Mesenteric fat pad (tissue), 1 donor: ENCODE measurements at regions not wholly inside any gene's neighbourhood (a gene's known extent, or its start where the extent isn't known, plus 50 kb on each side); places are given as distances from the start of the nearest gene placed in this dataset.
"Not testable (repeated sequence)": the region's sequence is repeated elsewhere in the genome, so short reads cannot be mapped to it uniquely, and the experiment has no call there.

Source experiments
- DNase-seq: peaks from one replicate; pipeline ENCODE4 v3.0.0-alpha.2; 2020; ENCODE audit warnings: low spot score
- donor health status: DM: yes; HTN: yes; CAD: no.

DNA sequence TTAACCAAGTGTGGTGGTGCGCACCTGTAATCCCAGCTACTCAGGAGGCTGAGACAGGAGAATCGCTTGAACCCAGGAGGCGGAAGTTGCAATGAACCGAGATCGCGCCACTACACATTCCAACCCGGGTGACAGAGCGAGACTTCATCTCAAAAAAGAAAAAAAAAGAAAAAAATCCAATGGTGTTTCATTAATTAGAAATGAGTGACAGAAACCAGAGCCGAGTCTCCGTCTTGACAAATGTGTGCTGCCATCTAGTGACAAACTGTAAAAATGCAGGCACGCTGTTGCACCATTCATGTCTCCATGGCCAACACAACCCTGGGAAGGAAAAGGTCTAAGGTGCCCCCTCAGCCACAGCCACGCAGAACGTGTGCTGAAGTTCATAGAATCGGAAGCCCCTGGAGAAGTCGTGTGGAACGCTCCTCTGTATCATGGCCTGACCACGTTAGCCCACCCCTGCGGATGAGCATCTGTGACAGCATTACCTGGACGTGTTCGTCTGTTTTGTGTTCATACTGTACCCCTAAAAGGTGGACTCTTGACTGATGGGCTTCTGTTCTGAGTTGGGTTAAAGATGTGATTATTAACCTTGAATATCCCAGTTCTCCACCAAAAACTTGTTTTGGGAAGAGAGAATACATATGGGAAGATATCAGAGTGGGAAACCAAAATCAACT lies 94.9 kb downstream of the LYZL2 start:
- no peak for DNase-seq

DNA sequence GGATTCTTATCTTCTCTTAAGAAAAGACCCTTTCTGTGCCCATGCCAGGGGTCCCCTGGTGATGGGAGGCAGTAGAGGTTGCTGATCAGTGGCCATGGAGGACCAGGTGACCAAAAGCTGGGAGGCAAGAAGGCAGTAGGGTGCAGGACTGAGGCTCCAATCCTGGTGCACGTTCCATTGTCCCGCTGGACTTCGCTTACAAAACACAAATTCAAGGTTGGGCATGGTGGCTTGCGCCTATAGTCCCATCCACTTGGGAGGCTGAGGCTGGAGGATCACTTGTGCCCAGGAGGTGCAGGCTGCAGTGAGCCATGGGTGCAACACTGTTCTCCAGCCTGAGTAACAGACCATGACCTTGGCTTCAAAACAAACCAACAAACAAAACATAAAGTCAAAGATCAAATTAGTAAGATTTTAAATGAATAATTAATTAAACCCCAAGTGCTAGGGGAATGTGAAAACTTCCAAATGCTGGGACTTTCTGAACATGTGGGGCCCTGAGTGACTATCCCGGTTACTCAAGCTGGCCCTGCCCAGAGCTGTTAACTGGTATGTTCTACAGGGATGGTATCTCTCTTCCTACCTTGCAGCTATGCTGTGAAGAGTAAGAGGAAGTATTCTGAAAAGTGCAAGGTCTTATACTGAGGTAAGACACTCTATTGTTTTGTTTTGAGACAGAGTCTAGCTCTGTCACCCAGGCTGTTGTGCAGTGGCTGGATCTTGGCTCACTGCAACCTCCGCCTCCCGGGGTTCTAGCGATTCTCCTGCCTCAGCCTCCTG lies 97.6 kb downstream of the LYZL2 start:
- DNase-seq, result no peak

DNA sequence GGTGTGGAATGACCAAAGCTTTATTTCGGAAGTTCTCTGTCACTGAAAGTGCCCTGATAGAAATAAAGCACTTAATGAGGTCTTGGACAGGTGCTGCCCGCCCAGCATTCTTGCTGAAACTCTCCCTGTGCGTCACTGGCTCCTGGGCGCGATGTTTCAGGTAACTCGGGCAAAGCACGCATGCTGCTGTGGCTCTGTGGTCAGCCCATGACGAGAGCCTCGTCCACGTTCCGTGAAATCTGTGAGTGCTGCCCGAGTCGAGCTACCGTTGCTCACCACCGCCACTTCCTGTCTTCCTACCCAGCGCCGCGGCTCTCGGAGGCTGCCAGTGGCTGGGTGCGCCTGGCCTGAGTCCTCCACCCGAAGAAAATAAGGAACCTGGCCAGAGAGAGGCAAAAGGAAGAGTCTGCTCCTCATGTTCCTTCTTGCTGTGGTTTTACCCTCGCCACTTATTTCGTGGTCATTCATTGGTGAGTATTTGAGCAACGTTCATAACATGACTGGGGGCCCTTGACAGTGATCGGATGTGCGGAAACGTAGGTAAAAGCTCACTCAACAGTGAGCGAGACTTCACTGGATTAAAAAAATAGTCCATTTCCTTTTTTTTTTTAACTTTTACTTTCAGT lies 95.5 kb downstream of the MAP3K8 start:
- peak; percentile 92 for DNase-seq

DNA sequence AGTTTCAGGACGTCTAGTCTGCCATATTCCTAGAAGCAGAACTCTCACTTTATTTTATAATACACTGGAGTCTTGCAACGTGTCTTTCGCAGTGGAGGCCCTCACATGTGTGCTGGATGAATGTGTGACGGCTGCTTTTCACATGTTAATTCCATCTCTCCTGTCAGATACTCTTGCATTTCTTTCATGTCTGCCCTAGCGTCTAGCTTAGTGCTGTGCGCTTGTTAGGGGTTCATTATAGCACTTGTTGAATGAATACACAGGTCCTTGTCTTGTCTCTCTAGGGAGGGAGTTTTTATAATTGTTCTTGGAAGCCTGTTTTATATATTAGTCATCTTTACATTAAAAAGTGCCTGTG lies 94.4 kb downstream of the MAP3K8 start:
- DNase-seq, result no peak

DNA sequence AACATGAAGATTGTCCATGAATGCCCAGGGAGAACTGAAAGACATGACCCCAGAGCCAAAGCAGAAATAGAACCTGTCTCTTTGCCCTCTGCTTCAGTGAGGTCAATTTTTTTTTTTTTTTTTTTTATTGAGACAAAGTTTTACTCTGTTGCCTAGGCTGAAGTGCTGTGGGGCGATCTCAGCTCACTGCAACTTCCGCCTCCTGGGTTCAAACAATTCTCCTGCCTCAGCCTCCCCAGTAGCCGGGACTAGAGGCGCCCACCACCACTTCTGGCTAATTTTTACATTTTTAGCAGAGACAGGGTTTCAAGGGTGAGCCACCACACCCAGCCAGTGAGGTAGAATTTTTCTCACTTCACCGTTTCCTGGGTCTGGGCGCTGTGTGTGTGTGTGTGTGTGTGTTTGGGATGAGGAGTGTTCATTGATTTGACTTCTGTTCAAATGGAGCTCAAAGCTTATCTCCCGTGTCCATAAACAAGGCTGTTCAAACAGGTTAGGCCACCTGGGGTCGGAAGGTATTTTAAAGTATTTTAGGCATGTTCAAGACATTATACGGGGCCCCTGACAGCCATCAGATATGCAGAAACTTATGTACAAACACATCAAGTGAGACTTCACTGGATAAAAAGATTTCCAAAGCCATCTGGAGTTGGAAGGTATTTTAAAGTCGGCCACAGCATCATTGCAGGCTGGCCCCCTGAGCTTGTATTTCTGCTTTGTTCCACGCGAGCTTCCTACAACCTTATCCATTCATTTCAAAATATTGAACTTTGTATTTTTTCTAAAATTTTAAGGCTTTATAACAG lies 93.8 kb downstream of the MAP3K8 start:
- no peak for DNase-seq

DNA sequence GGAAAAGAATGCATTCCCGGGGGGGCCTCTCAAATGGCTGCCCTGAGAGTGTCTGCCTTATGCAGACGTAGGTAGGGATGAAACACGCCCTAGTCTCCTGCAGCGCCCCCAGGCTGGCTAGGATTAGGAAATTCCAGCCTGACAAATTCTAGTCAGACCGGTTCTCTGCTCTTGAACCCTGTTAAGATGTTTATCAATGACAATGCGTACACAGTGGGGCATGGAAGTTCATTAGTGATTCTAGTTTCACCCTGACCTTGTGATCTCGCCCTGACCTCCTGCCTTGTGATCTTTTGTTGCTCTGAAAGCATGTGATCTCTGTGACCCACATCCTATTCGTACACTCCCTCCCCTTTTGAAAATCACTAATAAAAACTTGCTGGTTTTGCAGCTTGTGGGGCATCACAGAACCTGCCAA lies 88.7 kb downstream of the MAP3K8 start:
- DNase-seq, result not testable (repeated sequence)

DNA sequence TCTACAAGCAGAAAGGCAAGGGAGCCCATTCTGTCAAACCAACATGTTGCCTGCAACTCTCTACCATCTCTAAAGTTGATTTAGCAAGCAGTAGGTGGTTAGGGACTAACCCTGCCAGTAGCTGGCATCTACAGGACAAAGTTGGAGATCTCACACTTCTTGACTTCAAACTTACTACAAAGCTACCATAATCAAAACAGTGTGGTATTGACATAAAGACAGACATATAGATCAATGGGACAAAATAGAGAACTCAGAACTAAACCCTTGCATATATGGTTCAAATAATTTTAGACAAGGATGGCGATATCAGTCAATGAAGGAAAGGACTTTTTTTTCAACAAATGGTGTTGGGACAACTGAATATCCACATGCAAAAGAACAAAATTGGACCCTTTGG lies 84.9 kb downstream of the MAP3K8 start:
- no peak for DNase-seq
